Activated CD8-positive, alpha-beta memory T cell treated with anti-CD3 and anti-CD28 coated beads for 4 hours (primary cell): ENCODE measurements at regions not wholly inside any gene's neighbourhood (a gene's known extent, or its start where the extent isn't known, plus 50 kb on each side); places are given as distances from the start of the nearest gene placed in this dataset.

ENCODE experiments used
- DNase-seq, 2 donors: peaks; one replicate each; pipeline ENCODE4 v3.0.0-alpha.2; 2020; ENCODE audit warnings: low read depth in 2 of 2

- DNase-seq, result no peak
These were observed 122.3 kb downstream of the RPS12 start for GRCh38 chr6:132936646-132937045.

GRCh38 chr6:132937466-132937906, 123.1 kb downstream of the RPS12 start:
- no peak for DNase-seq

GRCh38 chr6:132948889-132949288, 134.5 kb downstream of the RPS12 start:
- DNase-seq, result no peak

- no peak for DNase-seq
These were observed 136.2 kb downstream of the RPS12 start for GRCh38 chr6:132950566-132950965.

GRCh38 chr6:132952031-132952867, 137.9 kb downstream of the RPS12 start:
- DNase-seq, result no peak

- DNase-seq, result no peak
These were observed 138.6 kb downstream of the RPS12 start for GRCh38 chr6:132952986-132953385.

- DNase-seq, result no peak
These were observed 139.9 kb downstream of the RPS12 start for GRCh38 chr6:132954222-132954621.

- no peak for DNase-seq
These were observed 140.6 kb downstream of the RPS12 start for GRCh38 chr6:132954936-132955335.

- DNase-seq, result no peak
These were observed 145.4 kb downstream of the RPS12 start for GRCh38 chr6:132959639-132960326.

- no peak for DNase-seq
These were observed 146.4 kb downstream of the RPS12 start for GRCh38 chr6:132960720-132961119.

GRCh38 chr6:132961122-132961521, 146.8 kb downstream of the RPS12 start:
- no peak for DNase-seq

- DNase-seq, result no peak
These were observed 147.2 kb downstream of the RPS12 start for GRCh38 chr6:132961610-132962009.

GRCh38 chr6:132962936-132963868, 148.8 kb downstream of the RPS12 start:
- DNase-seq, result peak; percentile 1 to 7

- DNase-seq, result no peak
These were observed 149.9 kb downstream of the RPS12 start for GRCh38 chr6:132964101-132964867.

- no peak for DNase-seq
These were observed 150.6 kb downstream of the RPS12 start for GRCh38 chr6:132964868-132965382.

GRCh38 chr6:132967871-132968270, 153.5 kb downstream of the RPS12 start:
- DNase-seq, result no peak

- no peak for DNase-seq
These were observed 154.1 kb downstream of the RPS12 start for GRCh38 chr6:132968419-132968950.

GRCh38 chr6:132969196-132969595, 154.8 kb downstream of the RPS12 start:
- DNase-seq, result no peak

- no peak for DNase-seq
These were observed 157.3 kb downstream of the RPS12 start for GRCh38 chr6:132971676-132972075.

GRCh38 chr6:132972254-132972653, 157.9 kb downstream of the RPS12 start:
- DNase-seq, result no peak

GRCh38 chr6:132972971-132973370, 158.6 kb downstream of the RPS12 start:
- no peak for DNase-seq
